Erythroblast (primary cell): ENCODE measurements at regions not wholly inside any gene's neighbourhood (a gene's known extent, or its start where the extent isn't known, plus 50 kb on each side); places are given as distances from the start of the nearest gene placed in this dataset.

Experiments
- GATA1 ChIP-seq: IDR thresholded peaks from 2 replicates; pipeline ENCODE4 v1.6.1; 2011; ENCODE audit warnings: low read depth, mild to moderate bottlenecking, control low read depth, low read length, moderate library complexity
- POLR2A ChIP-seq: IDR thresholded peaks from 2 replicates; pipeline ENCODE4 v1.6.1; 2011; ENCODE audit warnings: mild to moderate bottlenecking, low read length

DNA sequence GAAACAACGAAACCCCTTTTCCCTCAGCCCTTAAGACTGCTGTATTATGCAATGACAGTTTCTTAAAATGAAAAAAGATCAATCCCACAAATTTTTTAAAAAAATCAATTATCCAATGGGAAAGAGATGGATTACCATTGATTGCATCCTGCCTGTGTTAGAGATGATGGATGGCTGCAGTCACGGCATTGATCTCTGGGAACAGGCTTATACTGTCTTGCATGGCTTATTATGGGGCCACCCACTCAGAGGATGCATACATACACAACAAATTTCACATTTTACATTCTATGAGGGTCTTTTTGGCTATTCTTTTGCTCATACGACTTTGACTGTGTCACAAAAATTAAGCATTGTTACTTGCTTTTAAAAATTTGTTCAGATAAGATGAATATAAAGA, 724.3 kb downstream of the HDGFL1 start:
- TF ChIP-seq POLR2A (no peak), GATA1 (no peak)
